Activated CD4-positive, alpha-beta T cell treated with anti-CD3 and anti-CD28 coated beads for 48 hours (primary cell): ENCODE measurements at regions not wholly inside any gene's neighbourhood (a gene's known extent, or its start where the extent isn't known, plus 50 kb on each side); places are given as distances from the start of the nearest gene placed in this dataset.

Experiments
- DNase-seq: peaks from one replicate; pipeline ENCODE4 v3.0.0-alpha.2; 2020

DNA sequence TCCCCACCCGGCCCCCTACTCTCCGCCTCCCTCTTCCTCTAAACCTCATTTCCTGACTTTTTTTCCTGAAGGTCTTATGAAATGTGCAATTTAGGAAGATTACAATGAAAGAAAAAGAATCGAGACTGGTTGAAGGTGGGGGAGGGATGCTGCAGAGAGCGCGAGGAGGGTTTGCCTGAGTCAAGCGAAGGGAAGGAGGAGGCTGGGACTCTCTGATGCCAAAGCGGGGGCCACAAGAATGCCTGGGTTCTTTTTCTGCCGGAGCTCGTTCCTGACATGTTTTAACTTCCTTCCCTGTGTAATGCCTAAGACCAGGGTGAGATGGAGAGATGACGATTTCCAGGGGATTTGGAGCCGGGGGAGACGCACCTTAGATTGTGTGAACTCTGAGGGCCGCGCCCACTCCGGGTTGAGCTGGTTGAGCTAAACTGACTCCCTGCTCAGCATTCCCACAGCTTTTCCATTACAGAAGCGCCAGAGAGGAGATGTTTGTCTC, 270.5 kb upstream of the SORL1-AS1 start:
- no peak for DNase-seq

DNA sequence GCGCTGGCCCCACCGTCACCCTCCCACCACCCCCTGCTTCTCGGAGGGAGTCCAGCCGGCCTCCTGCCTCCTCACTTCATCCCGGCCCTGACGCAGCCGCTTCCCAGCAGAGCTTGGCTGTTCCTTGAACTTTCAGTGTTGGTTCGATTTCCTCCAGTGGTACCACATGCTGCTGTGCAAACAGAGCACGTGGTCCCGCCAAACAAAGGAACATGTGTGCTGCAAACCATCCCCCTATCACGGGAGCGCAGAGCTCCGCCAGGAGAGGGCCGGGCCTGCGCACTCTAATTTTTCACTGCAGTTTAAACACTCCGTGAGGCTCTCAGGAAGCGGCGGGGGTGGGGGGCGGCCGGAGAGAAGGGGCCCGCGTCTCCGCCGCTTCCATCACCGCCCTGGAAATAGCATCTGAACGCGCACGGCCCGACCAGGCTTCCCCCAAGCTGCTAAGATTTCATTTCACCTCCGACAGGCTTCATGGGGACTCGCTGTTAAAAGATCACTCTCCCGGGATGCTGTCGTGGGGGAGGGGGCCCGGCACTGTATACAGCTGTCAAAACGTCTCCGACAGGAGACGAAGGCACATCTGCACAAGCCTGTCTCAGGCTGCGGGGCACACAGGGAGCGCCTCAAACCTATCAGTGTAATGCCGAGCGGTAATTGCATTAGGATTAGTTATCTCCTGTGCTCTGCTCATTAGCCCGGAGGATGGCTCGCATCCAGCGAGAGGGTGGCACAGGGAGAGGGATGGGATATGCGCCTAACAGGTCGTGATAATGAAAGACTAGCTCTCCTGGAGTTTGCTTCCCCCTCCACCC, 269.9 kb upstream of the SORL1-AS1 start:
- DNase-seq, result peak; percentile 14

DNA sequence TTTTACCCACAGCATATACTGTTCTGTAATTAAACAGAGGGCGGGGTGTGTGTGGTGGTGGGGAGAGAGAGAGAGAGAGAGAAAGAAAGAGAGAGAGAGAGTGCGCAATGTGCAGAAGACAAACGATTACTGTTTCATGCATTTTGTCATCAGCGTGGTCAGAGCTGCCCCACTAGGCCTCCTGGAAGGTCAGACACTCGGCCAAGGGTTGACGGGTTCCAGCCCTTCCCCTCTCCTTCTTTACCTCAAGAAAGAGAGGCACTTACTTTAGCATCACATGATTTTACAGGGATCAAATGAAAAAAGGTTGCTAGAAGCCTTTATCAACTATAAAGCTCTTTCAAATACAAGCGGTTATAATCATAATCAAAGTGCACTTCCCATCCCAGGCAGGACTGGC, 269.2 kb upstream of the SORL1-AS1 start:
- DNase-seq, result no peak

DNA sequence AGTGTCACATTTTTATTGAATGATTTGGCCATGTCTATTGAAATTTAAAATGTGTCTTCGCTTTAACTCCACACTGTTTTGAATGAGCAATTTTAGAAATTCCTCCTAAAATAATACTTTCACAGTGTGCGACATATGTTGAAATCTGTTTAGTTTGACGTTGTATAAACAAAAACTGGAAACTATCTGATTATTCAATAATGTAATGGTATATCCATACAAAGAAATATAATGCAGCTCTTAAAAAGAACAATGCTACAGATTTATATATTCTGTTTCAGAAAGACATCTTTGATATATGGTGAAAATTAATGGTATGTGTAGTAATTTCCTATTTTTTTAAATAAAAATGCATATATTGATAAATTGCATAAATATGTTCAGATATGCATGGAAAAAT, 268.7 kb upstream of the SORL1-AS1 start:
- no peak for DNase-seq

DNA sequence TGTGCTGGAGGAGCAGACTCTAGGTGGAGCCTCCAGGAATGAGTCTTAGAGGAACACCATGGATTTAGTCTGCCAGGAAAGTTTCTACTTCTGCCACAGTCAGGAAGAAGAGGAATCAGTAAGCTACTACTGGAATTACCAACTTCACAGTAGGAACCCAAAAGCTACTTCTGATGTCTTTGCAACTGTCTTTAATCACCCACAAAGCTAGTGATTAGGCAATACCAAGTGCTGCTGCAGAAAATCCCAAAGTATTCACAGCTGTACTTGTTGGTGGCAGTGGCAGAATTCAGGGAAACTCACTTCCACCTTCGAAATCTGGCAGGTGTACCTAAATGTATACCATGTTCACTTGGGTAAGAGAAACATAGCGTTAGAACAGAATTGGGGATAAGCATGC, 264.5 kb upstream of the SORL1-AS1 start:
- no peak for DNase-seq

DNA sequence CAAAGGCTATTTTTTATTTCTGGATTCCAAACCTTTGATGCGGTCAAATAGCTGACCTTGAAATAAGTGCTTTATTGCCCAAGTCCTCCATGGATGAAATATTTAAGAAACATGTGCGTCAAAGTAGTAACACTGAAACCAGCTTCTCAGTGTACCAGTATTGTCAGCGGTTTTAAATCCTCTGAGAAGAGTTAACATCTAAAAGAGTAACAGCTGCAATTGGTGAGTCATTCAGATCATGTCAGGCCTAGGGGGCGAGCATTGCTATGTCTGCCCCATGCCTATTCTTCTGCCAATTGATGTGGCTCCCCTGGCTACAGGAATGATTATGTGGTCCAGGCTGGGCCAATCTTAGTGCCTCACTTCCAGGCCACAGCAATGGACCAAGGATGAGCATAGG, 263.3 kb upstream of the SORL1-AS1 start:
- no peak for DNase-seq

DNA sequence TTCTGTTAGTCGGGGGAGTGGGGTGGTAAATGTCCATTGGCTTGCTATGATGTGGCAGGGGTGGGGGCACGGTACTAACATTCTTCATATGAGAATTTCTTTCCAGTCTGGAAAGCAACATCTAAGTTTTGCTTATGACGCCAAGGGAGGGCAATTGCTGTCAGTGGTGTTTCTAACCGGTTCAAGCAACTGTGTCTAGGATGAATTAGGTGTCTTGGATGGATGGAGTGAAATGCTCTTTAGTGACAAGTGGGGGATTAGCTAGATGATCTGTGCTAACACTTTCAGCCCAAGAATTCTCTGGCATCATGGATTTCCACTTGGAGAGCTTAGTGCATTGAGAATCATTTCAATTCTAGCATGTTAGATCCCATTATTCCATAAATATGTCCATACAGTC, 262.6 kb upstream of the SORL1-AS1 start:
- DNase-seq, result no peak

DNA sequence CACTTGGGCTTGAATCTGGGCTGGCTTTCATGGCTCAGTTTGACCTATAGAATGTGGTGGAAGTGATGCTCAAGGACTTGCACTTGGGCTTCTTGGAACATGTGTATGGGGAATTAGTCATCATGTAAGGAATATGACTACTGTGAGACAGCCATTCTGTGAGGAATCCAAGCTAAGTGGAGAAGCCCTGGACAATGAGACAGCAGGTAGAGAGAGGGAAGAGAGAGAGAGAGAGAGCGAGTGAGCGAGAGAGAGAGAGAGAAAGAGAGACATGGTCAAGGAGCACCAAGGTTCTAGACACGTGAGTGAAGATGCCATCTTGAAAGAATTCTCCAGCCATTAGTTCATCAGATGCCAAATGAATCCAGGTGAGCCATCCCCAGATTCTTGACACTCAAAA, 261.6 kb upstream of the SORL1-AS1 start:
- no peak for DNase-seq

DNA sequence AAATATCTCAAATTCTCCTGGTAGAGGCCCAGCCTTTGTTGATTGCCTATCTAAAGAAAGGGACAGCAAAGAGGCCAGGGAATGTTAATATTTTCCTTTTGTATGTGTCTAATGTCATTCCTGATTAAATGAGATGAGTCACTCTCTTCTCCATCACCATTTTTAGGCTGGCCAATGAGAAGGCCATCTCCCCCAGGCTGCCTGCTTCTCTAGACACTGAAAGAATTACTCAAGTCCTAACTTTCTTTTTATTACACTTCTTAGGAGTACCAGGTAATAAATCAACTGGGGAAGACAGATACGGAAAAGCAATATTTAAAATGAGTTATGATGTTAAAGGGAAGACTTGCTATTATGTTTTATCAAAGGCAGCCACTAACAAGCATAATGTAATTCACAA, 259.2 kb upstream of the SORL1-AS1 start:
- DNase-seq, result no peak

DNA sequence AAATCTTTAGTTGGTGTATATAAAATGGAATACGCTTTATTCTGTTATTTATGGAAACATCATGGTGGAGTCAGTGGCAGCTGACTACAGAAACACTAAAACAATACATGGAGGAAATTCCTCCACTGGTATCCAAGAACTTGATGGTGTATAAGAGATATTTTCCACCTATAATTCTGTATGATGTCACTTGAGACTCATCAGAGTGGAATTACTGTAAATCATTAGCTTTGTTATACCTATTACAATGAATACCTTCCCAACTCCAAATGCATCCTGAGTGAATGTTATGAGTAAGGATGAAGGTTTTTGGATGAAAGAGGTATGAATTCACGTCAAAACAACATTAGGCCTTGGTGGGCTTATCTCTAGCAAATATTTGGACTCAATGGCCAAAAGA, 258.5 kb upstream of the SORL1-AS1 start:
- no peak for DNase-seq

DNA sequence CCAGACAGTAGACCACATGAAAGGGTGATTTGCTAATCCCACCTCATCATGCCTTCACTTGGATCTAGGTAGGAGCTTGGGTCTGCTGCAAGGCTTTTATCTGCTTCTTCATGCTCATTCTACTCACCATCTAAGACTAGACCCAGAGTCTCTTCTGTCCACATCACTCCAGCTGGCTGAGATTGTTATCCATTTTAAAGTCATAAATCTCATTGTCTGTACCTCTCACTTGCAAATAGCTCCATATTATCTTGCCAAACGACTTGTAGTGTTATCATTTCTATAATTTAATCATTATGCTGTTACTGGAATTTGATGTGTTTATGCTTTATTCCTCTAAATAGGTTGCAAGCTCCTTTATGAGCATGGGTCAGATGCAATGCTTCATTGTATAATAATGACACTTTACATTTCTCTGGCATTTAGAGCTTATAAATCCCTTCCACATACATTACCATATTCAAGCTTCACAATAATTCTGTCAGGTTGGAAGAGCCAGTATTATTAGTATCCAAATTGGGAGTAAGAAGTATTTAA, 254.2 kb upstream of the SORL1-AS1 start:
- no peak for DNase-seq

DNA sequence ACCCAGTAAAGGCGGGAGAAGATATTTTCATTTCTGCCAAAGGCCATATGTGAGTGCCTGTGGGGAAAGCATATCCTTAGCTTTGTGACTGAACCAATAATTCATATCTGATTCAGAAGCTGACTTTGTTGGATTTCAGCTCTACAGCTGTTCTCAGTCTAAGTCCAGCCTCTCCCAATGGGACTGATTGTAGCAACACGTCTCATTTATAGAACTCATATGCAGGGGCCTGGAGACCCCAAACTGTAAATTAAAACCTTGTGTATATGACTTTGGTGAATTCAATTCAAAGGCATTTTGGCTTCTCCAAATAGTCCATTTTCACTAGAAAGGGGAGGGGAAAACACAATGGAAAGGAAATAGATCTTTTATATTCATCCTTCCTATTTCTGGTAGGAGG, 250.4 kb upstream of the SORL1-AS1 start:
- DNase-seq, result no peak

DNA sequence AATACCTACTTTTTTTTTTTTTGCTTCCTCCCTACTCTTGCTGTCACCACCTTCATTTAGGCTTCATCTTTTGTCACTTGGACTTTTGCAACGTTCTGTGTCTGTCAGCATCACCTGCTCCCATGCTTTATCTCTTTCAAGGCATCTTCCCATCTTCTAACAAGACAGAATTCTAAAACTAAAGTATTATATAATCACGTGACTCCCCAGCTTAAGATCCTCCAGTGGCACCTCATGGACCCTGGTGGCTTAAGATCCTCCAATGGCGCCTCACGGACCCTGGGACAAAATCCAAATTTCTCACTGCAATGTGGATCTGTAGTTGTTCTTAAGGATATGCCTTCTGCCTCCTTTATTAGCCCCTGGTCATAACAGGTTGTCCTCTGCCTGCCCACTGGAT, 248.2 kb upstream of the SORL1-AS1 start:
- no peak for DNase-seq

DNA sequence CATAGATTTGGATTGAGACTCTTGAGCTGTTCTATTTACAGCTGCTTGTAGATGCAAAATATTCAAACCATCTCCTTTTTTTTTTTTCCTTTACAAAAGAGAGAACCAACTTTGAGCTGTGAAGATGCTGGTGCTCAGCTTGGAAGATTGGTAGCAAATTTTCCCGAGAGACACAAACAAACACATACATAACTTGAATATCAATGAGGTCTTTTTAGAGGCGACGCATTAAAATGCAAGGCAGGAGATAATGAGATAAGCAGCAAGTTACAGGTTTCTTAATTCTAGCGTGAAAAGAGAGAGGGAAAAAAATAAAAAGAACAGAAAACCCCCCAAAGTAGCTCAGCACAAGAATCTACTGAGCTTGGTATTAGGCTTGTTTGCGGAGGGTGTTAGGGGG, 247.0 kb upstream of the SORL1-AS1 start:
- no peak for DNase-seq

DNA sequence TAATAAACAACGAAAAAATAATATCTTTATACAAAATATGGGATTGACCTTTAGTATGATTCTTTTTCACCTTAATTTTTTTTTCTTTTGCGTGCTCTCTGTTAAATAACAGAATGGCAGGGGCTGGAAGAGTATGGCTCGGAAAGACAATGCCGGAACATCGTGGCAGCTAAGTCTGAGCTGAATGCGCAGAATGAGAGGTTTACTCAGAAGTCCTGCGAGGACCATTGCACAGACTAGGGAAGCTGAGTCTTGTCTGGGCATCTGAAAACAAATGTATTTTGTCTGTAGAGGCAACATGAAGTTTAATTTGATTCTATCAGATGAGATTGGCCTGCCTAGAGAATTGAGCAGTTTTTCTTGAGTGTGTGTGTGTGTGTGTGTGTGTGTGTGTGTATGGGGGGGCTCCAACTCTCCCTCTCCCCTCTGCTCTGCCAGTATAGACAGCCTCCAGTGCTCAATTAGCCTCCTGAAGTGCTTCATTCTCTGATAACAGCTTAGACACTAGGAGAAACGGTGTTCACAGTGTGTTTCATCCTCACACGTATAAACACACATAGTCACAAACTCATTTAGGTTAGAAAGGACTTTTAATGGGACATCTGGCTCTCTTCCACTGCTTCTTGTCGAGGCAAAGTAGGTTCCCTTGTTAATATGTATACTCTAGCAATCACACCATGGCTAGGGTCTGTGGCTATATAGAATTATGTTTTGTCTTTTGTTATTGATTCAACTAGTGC, 244.3 kb upstream of the SORL1-AS1 start:
- no peak for DNase-seq

DNA sequence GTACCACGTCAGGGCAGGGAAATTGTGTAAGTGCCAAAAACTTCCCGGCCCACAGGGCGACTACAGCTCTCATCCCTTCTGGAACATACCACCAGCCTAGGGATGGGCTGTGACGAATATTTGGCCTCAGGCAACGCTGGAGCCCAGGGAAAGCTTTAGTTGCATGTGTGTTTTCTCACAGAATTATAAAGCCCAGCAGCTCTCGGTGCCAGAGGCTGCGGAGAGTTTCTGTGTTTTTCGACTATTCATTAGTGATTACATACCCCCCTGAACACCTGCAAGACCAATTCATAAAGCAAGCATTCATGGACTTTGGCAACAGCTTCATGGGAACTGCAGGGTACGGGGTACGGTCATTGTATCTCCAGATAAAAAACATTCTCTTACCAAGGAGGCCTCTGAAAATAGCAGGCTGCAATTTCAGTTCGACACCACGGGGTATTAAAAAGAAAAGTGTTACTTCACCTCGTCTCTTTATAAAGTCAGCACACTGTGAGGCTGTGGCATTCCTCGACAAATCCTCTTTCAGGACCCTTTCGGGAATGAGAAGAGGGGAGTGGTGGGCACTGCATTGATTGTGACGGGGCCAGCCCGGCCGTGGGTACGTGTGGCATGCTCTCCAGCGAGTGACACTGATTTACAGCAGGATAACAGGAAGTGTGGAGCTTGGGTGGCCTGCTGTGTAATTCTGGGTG, 243.6 kb upstream of the SORL1-AS1 start:
- DNase-seq, result no peak

DNA sequence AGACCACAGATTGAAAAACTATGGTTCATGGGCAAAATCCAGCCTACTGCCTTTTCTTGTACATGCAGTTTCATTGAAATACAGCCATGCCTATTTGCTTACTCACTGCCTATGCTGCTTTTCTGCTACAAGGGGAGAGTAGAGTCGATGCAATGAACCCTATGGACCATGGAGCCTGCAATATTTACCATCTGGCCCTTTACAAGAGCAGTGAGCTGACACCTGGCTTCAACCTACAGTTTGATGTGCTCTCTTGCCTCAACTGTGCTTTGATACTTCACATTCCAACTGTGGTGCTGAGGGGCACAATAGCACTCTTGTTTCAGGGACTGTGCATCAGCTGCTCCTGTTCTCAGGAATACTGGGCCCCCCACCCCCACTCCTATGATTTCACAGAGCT, 239.5 kb upstream of the SORL1-AS1 start:
- DNase-seq, result no peak

DNA sequence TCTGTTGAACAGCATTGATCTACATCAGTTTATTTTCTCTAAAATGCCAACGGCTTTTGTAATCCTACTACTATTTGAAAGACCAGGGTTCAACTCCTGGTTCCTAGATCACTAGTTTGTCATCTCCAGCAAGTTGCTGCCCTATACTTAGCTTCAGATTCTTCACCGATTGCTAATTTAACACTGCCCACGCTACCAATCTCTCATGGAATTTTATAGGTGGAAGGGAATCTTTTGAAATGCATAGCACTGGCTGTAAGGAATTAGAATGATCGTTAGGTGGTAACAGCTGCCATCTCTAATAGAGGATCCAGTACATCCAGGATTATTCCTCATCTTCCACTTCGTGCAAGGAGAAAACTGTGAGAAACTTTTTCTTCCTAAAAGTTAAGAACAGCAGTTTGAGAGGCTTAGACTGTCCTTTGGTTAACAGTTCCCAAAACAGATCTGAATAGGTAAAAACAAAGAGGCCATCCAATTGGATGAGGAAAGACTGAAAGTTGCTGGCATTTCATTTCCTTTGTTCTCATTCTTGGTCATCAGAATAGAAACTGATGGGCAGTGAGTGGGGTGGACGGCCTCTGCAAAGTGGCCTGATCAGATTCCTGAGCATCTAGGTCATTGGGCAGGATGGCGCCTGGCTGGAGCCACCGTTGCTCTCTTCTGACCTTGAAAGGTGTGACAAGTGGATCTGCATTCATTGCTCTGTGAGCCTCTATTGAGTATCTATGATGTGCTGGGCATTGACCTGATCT, 236.3 kb upstream of the SORL1-AS1 start:
- no peak for DNase-seq

DNA sequence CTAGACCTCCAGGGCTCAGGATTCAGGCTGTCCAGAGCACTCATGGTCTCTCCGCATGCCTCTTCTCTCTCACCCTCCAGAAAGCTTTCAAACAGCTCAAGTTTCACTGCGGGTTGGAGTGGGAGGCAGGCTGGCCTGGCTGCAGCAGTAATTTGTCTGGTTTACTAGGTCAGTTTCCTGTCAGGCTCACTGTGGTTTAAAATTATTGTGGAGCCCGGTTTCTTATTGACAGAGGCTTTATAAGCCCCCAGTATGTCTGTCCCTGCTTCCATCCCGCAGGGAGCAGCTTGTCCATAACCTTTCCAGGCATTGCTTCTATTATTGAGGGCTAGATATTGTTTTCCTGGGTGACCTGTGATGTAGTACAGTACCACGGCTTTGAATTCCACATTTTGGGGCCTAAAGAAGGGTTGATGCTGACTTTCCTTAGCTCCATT, 235.3 kb upstream of the SORL1-AS1 start:
- DNase-seq, result no peak

DNA sequence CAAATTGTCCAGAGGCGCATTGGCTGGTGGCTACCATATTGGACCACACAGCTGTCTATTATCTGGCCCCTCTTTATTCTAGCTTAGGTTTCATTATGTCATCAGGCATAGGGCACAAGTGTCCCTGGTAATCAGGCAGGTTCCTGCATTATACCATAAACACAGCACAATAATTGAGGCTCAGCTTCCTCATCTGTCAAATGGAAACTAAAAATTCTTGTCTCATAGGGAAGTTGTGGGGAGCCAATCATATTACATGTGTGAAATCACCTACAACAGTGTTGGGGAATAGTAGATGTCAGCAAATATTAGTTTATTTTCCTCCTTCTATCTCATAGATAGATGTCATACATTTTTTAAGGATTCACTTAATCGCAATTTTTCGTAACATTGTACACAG, 231.0 kb upstream of the SORL1-AS1 start:
- DNase-seq, result no peak
